Omental fat pad (tissue), 3 donors: ENCODE measurements at regions not wholly inside any gene's neighbourhood (a gene's known extent, or its start where the extent isn't known, plus 50 kb on each side); places are given as distances from the start of the nearest gene placed in this dataset.

Source experiments
- ATAC-seq: fragments of 150-250 bp; one replicate; pipeline ENCODE4 v1.9.1; 2016; ENCODE audit warnings: mild to moderate bottlenecking, moderate library complexity; ENCODE audit not compliant: low FRiP score
- DNase-seq: peaks from one replicate; pipeline ENCODE4 v3.0.0-alpha.2; 2019; ENCODE audit warnings: low spot score
- TF ChIP-seq, protein P1 (sequence below), 3 donors: fragments of 450-650 bp; IDR thresholded peaks; one replicate each; pipeline ENCODE4 v1.5.1; 2016 to 2017; ENCODE audit warnings: antibody characterized with exemption in 3 of 3, mild to moderate bottlenecking in 3 of 3, moderate library complexity in 2 of 3

- ATAC-seq (no peak), DNase-seq (no peak)
- TF ChIP-seq, protein P1, sequence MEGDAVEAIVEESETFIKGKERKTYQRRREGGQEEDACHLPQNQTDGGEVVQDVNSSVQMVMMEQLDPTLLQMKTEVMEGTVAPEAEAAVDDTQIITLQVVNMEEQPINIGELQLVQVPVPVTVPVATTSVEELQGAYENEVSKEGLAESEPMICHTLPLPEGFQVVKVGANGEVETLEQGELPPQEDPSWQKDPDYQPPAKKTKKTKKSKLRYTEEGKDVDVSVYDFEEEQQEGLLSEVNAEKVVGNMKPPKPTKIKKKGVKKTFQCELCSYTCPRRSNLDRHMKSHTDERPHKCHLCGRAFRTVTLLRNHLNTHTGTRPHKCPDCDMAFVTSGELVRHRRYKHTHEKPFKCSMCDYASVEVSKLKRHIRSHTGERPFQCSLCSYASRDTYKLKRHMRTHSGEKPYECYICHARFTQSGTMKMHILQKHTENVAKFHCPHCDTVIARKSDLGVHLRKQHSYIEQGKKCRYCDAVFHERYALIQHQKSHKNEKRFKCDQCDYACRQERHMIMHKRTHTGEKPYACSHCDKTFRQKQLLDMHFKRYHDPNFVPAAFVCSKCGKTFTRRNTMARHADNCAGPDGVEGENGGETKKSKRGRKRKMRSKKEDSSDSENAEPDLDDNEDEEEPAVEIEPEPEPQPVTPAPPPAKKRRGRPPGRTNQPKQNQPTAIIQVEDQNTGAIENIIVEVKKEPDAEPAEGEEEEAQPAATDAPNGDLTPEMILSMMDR (IDR thresholded peaks at IDR 0.05): no peak
These were observed 464.4 kb upstream of the AKR1E2 start for GRCh38 chr10:4361581-4361980.

DNA sequence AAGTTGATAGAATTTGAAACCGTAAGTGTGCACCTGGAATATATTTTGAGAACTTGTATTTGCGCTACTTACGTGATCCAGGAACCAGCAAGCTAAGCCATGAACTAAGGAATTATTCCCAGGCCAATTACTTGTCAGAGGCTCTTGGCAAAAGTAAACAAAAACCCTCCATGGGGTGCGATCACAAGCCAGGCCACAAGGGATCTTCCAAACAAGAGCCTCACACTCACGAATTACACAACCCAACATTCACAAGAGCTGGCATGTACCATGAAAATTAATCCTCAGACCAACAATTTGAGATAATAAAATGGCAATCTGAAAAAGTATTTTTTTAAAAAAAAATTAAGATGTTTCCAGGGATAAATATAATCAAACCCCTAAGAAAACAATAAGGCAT is 467.0 kb upstream of the AKR1E2 start:
- ATAC-seq (no peak), DNase-seq (no peak)
- TF ChIP-seq, protein P1 (IDR thresholded peaks at IDR 0.05): no peak

DNA sequence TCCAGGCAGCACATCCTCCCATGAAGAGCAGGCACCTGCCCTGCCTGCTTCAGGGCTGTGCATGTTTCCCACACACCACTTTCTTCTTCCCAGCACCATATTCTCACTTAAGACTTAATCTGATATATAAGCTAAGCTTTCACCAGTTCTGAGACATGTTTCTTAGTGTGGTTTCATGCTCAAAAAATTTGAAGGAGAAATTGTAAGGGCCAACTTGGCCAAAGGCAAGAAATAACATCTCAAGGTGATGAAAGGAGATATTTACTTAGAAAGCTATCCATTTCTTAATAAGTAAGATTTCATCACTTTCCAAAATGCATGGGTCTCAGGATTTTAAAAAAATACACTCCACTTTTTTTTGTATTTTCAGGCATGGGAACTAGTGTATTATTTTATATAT is 468.1 kb upstream of the AKR1E2 start:
- no peak for ATAC-seq
- DNase-seq: no peak
- TF ChIP-seq, protein P1 (IDR thresholded peaks at IDR 0.05): no peak

DNA sequence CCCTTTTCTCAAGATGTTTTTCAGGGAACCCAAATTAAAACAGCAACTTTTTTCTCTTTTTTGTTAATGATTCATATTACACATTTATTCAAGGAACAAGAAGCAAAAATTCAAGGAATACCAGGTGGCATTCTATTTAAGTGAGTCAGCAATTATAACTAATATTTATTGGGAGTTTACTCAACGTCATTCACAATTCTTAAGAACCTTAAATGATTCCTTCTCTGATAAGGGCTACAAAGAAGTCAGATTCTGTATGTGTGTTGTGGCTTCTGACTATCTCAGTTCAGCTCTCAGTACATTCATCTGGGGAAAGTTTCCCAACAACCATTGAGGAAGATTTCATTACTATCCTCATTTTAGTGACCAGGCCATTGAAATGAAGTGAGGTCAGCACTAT is 470.7 kb upstream of the AKR1E2 start:
- no peak for ATAC-seq
- DNase-seq: no peak
- TF ChIP-seq, protein P1 (IDR thresholded peaks at IDR 0.05): no peak

- ATAC-seq (no peak), DNase-seq (no peak)
- TF ChIP-seq, protein P1 (IDR thresholded peaks at IDR 0.05): no peak
These were observed 471.6 kb upstream of the AKR1E2 start for GRCh38 chr10:4354382-4354812.

DNA sequence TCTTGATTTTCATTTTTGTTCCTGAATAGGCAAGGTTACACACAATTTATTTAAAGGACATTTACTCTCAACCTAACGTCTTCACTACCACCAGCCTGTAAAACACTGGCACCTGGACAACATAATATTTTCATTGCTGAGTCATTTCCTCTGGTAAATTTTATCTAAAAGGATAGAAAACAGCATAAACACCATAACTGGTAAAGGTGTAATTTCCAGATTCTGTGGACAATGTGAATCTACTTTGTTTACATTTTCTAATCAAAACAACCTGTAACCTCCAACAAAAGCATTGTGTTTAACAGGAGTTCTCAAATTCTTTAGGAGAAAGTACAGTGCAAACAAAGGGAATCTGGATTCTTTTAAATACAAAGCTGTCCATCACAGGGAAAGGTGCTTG is 472.0 kb upstream of the AKR1E2 start:
- DNase-seq (no peak), ATAC-seq (no peak)
- TF ChIP-seq, protein P1 (IDR thresholded peaks at IDR 0.05): no peak

- no peak for DNase-seq
- ATAC-seq: peak; percentile 75
- TF ChIP-seq, protein P1 (IDR thresholded peaks at IDR 0.05): no peak
These were observed 472.9 kb upstream of the AKR1E2 start for GRCh38 chr10:4353059-4353655.
